ENCODE measurements at regions not wholly inside any gene's neighbourhood (a gene's known extent, or its start where the extent isn't known, plus 50 kb on each side); places are given as distances from the start of the nearest gene placed in this dataset.

DNA sequence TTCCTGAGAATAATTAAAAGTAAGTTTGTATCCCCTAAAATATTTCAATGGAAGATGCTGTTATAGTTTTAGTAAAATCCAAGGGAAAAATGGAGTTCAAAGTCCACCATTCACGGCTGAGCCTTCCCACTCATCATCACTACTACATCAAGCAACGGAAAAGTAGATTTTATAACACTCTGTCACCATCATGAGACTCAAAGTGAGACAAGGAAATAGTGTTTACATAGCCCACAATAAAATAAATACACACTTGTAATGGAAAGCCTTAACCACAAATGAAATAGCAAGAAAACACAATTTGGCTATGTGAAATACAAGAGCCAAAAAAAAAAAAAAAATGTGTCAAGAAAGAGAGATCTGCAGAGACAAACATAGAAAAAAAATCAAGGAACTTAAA is 569.9 kb upstream of the REG3G start:
- Histone ChIP-seq H3K4me3 (no peak overlapping the region), H3K27me3 (replicated peaks; ENCODE audit: insufficient read depth) (no peaks in the 10 kb centered on the region), H3K9me3 (no peaks in the 10 kb centered on the region), H3K27ac (no peak overlapping the region), H3K36me3 (no peaks in the 10 kb centered on the region), H3K4me1 (ENCODE audit: control insufficient read depth in 1 of 2, low read depth in 2 of 2) (no peaks in the 10 kb centered on the region)
- ATAC-seq (ENCODE audit: insufficient number of reproducible peaks, low FRiP score, low read depth) (no peak), DNase-seq (ENCODE audit: low spot score) (no peak)
- no peak for TF ChIP-seq CTCF (IDR thresholded peaks at IDR 0.05)

DNA sequence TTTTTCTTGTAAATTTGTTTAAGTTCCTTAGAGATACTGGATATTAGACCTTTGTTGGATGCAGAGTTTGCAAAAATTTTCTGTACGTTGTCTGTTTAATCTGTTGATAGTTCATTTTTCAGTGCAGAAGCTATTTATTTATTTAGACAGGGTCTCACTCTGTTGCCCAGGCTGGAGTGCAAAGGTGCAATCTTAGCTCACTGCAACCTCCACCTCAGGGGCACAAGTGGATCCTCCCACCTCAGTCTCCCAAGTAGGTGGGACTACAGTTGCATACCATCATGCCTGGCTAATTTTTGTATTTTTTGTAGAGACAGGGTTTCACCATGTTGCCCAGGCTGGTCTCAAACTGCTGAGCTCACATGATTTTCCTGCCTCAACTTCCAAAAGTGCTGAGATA is 568.2 kb upstream of the REG3G start:
- Histone ChIP-seq H3K27me3 (replicated peaks; ENCODE audit: insufficient read depth) (no peaks in the 10 kb centered on the region), H3K27ac (no peak overlapping the region), H3K36me3 (no peaks in the 10 kb centered on the region), H3K4me1 (ENCODE audit: control insufficient read depth in 1 of 2, low read depth in 2 of 2) (no peaks in the 10 kb centered on the region), H3K4me3 (no peak overlapping the region), H3K9me3 (no peaks in the 10 kb centered on the region)
- TF ChIP-seq CTCF (IDR thresholded peaks at IDR 0.05) = no peak
- DNase-seq (ENCODE audit: low spot score) (no peak), ATAC-seq (ENCODE audit: insufficient number of reproducible peaks, low FRiP score, low read depth) (no peak)

GRCh38 chr2:78465707-78466106 is 559.8 kb upstream of the REG3G start:
- H3K27ac ChIP-seq = no peak overlapping the region
- H3K4me1 ChIP-seq (ENCODE audit: control insufficient read depth in 1 of 2, low read depth in 2 of 2) = no peaks in the 10 kb centered on the region
- DNase-seq (ENCODE audit: low spot score) (no peak), ATAC-seq (ENCODE audit: insufficient number of reproducible peaks, low FRiP score, low read depth) (no peak)
- H3K36me3 ChIP-seq = no peaks in the 10 kb centered on the region
- no peak for TF ChIP-seq CTCF (IDR thresholded peaks at IDR 0.05)
- H3K4me3 ChIP-seq = no peak overlapping the region
- no peaks in the 10 kb centered on the region for H3K27me3 ChIP-seq (replicated peaks; ENCODE audit: insufficient read depth)
- no peaks in the 10 kb centered on the region for H3K9me3 ChIP-seq

GRCh38 chr2:78476619-78477229 is 548.8 kb upstream of the REG3G start:
- H3K4me1 ChIP-seq (ENCODE audit: control insufficient read depth in 1 of 2, low read depth in 2 of 2) = no peaks in the 10 kb centered on the region
- no peaks in the 10 kb centered on the region for H3K27me3 ChIP-seq (replicated peaks; ENCODE audit: insufficient read depth)
- ATAC-seq (ENCODE audit: insufficient number of reproducible peaks, low FRiP score, low read depth) = no peak
- no peaks in the 10 kb centered on the region for H3K36me3 ChIP-seq
- H3K27ac ChIP-seq = no peak overlapping the region
- H3K9me3 ChIP-seq = no peaks in the 10 kb centered on the region
- no peak for DNase-seq (ENCODE audit: low spot score)
- no peak overlapping the region for H3K4me3 ChIP-seq
- no peak for TF ChIP-seq CTCF (IDR thresholded peaks at IDR 0.05)

GRCh38 chr2:78486565-78486964 is 538.9 kb upstream of the REG3G start:
- no peaks in the 10 kb centered on the region for H3K4me1 ChIP-seq (ENCODE audit: control insufficient read depth in 1 of 2, low read depth in 2 of 2)
- DNase-seq (ENCODE audit: low spot score) = no peak
- no peaks in the 10 kb centered on the region for H3K27me3 ChIP-seq (replicated peaks; ENCODE audit: insufficient read depth)
- no peaks in the 10 kb centered on the region for H3K9me3 ChIP-seq
- ATAC-seq (ENCODE audit: insufficient number of reproducible peaks, low FRiP score, low read depth) = no peak
- H3K27ac ChIP-seq = no peak overlapping the region
- H3K4me3 ChIP-seq = no peak overlapping the region
- no peaks in the 10 kb centered on the region for H3K36me3 ChIP-seq
- TF ChIP-seq CTCF (IDR thresholded peaks at IDR 0.05) = no peak
